ENCODE measurements at regions not wholly inside any gene's neighbourhood (a gene's known extent, or its start where the extent isn't known, plus 50 kb on each side); places are given as distances from the start of the nearest gene placed in this dataset.

DNA sequence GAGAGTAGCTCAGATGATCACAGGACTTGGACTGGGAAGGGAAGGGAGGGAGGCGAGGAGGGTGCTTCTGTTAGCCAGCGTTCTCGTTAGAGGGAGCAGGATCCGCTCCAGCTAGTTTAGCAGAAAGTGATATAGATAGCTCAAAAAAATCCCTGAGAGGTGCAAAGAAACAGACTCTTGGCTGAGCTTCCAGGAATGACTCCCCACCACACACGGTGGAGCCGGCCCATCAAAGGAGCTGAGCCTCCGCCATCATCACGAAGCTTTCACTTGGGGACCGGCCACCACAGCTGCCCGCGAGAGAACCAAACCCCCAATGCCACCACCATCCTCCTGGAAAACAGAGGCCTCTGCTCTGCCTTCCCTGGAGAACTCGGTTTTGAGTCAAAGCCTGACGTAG, 124.6 kb upstream of the BCL2L14 start:
- Histone ChIP-seq H3K36me3 (replicated peaks) (no peaks in the 10 kb centered on the region), H3K27ac (no peak overlapping the region), H3K4me3 (ENCODE audit: low read depth, low read length) (no peak overlapping the region), H3K27me3 (replicated peaks) (no peaks in the 10 kb centered on the region)
- in situ Hi-C loops (cut with HindIII; ENCODE audit: low pct_ligation_motif_present, low sequenced_read_pairs), result no loop called here
- no peak for DNase-seq
- TF ChIP-seq, protein P1, sequence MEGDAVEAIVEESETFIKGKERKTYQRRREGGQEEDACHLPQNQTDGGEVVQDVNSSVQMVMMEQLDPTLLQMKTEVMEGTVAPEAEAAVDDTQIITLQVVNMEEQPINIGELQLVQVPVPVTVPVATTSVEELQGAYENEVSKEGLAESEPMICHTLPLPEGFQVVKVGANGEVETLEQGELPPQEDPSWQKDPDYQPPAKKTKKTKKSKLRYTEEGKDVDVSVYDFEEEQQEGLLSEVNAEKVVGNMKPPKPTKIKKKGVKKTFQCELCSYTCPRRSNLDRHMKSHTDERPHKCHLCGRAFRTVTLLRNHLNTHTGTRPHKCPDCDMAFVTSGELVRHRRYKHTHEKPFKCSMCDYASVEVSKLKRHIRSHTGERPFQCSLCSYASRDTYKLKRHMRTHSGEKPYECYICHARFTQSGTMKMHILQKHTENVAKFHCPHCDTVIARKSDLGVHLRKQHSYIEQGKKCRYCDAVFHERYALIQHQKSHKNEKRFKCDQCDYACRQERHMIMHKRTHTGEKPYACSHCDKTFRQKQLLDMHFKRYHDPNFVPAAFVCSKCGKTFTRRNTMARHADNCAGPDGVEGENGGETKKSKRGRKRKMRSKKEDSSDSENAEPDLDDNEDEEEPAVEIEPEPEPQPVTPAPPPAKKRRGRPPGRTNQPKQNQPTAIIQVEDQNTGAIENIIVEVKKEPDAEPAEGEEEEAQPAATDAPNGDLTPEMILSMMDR (IDR thresholded peaks at IDR 0.05; ENCODE audit: low read depth, low read length, missing control alignments), result no peak

DNA sequence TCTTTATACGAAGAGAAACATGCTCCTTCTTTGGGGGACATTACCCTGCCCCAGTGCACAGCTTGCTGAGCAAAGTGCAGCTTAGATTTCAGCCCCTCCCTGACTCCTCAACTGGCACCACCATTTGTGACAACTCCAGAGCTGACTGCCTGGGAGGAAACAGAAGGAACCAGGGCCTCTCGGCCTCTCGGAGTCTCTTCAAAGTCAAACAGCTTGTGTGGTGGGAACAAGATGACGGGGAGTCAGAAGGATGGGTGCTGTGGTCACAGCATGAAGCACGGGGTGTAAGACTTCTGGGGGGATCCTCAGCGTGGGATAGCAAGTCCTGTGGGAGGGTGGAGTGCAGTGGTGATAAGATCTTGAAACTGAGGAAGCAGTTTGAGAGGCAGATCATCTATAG, 123.5 kb upstream of the BCL2L14 start:
- Histone ChIP-seq H3K27me3 (replicated peaks) (no peaks in the 10 kb centered on the region), H3K4me3 (ENCODE audit: low read depth, low read length) (no peak overlapping the region), H3K36me3 (replicated peaks) (no peaks in the 10 kb centered on the region), H3K27ac (no peak overlapping the region)
- TF ChIP-seq, protein P1 (IDR thresholded peaks at IDR 0.05; ENCODE audit: low read depth, low read length, missing control alignments), result no peak
- in situ Hi-C loops (cut with HindIII; ENCODE audit: low pct_ligation_motif_present, low sequenced_read_pairs), result no loop called here
- no peak for DNase-seq

DNA sequence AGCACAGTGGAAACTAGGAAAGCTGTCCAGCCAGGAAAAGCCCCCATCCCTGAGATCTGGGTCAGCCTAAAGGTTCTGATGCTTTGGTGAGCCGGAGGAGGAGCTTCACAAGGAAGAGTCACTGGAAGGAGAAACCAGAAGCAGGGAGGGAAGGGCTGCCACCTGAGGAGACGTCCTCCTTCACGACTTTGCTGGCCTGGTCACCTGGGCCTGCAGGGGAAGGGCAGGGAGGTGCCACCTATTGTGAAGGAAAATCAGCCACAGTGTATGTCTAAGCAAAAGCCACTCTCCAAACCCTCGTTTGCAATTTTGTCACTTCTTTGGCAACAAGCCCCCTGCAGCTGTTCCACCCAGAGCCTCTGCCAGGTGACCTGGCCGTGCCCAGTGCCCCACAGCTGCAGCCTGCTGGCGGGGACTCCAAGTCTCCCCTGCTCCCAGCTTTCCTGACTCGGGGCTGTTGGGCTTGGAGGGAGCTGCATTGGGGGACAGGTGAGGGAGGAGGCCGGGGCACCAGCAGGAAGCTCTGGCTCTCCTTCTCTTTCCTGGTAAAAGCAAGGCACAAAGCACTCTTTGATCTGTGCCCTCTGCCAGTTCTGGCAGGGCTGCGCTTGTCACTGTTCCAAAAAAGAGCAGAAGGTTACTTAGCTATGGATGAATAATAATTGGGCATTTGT, 120.9 kb upstream of the BCL2L14 start:
- in situ Hi-C loops (cut with HindIII; ENCODE audit: low pct_ligation_motif_present, low sequenced_read_pairs), result no loop called here
- TF ChIP-seq, protein P1 (IDR thresholded peaks at IDR 0.05; ENCODE audit: low read depth, low read length, missing control alignments), result no peak
- H3K27me3 ChIP-seq (replicated peaks), result no peaks in the 10 kb centered on the region
- DNase-seq, result no peak
- H3K36me3 ChIP-seq (replicated peaks), result no peaks in the 10 kb centered on the region
- H3K4me3 ChIP-seq (ENCODE audit: low read depth, low read length), result no peak overlapping the region
- H3K27ac ChIP-seq, result no peak overlapping the region

DNA sequence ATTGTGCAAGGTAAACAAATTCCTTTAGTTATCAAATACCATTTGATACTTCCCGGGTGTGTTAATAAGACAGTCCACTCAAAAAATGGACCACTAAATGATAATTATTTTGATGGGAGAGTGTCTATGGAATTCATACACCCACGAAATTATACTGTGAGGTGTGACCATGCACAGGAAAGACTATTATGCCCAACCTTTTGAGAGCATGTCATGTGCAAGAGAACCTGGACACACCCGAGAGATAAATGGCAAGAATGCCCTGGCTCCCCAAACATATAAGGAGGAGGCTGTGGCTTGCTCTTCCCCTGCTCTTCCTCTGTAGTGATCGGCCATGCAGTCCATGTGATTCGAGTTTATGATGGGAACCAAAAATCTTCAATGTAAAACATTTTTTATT, 119.5 kb upstream of the BCL2L14 start:
- TF ChIP-seq, protein P1 (IDR thresholded peaks at IDR 0.05; ENCODE audit: low read depth, low read length, missing control alignments), result no peak
- Histone ChIP-seq H3K36me3 (replicated peaks) (no peaks in the 10 kb centered on the region), H3K27ac (no peak overlapping the region), H3K27me3 (replicated peaks) (no peaks in the 10 kb centered on the region), H3K4me3 (ENCODE audit: low read depth, low read length) (no peak overlapping the region)
- no peak for DNase-seq
- in situ Hi-C loops (cut with HindIII; ENCODE audit: low pct_ligation_motif_present, low sequenced_read_pairs), result no loop called here

DNA sequence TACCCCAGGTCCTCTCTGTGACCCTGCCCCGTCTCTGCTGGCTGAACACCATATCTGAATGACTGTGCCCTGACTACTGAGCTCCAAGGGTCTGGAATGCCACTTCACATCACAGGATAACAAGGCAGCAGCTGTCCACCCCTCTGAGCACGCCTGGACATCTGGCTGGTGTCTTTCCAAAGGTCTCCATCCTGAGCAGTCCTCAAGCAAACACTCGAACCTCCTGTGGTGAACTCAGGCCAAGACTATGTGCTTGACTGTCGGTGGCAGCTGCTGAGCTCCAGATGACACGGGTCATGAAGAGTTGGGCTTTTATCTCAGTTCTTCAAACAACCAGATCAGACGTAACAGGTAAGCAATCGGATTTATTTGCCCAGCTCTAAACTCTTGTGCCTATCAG, 117.2 kb upstream of the BCL2L14 start:
- H3K36me3 ChIP-seq (replicated peaks), result no peaks in the 10 kb centered on the region
- no peaks in the 10 kb centered on the region for H3K27me3 ChIP-seq (replicated peaks)
- in situ Hi-C loops (cut with HindIII; ENCODE audit: low pct_ligation_motif_present, low sequenced_read_pairs), result no loop called here
- no peak for DNase-seq
- TF ChIP-seq, protein P1 (IDR thresholded peaks at IDR 0.05; ENCODE audit: low read depth, low read length, missing control alignments), result no peak
- no peak overlapping the region for H3K27ac ChIP-seq
- H3K4me3 ChIP-seq (ENCODE audit: low read depth, low read length), result no peak overlapping the region

DNA sequence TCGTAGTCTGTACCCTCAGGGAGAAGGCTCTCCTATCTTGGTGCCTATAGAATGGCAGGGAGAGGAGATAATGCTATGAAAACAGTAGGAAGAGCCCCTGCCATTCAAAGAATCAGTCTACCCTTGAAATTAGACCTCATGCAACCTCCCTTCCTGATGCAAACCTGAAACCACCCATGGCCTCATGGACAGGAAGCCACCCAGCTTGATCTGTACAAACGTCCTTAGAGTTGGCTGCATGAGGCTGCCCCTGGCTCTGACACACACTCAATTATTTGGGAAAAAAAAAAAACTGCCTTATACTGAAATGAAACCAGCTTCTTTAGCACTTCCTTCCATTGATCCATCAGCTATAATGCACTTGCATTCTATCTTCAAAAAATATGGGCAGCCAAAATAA, 116.6 kb upstream of the BCL2L14 start:
- no peak overlapping the region for H3K27ac ChIP-seq
- TF ChIP-seq, protein P1 (IDR thresholded peaks at IDR 0.05; ENCODE audit: low read depth, low read length, missing control alignments), result no peak
- no peaks in the 10 kb centered on the region for H3K27me3 ChIP-seq (replicated peaks)
- H3K4me3 ChIP-seq (ENCODE audit: low read depth, low read length), result no peak overlapping the region
- no peak for DNase-seq
- no peaks in the 10 kb centered on the region for H3K36me3 ChIP-seq (replicated peaks)
- in situ Hi-C loops (cut with HindIII; ENCODE audit: low pct_ligation_motif_present, low sequenced_read_pairs), result no loop called here
